GM21723 (cell line): ENCODE measurements at regions not wholly inside any gene's neighbourhood (a gene's known extent, or its start where the extent isn't known, plus 50 kb on each side); places are given as distances from the start of the nearest gene placed in this dataset.

Source experiments
- ATAC-seq: cut with Tn5 transposase; IDR thresholded peaks from one replicate; pipeline ENCODE4 v1.9.1; 2021; ENCODE audit warnings: mild to moderate bottlenecking, moderate library complexity; ENCODE audit not compliant: unreplicated experiment

DNA sequence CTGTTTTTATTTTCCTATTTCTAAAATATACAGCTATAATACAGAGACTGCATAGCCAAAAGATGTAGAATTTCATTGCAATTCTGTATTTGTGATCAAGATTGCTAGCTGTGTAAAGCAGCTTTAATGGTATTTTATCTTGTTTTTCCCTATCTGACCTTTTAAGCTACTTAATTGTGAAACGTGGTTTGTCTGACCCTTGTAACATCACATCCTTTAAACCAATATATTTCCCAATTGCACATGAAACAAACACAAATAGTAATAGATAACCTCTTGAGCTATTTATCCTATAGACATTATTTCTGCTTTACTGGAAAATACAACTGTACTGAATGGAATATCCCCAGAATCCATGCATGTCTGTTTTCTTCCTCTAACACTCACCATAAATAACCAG, 112.2 kb upstream of the PLPPR4 start:
- no peak for ATAC-seq

DNA sequence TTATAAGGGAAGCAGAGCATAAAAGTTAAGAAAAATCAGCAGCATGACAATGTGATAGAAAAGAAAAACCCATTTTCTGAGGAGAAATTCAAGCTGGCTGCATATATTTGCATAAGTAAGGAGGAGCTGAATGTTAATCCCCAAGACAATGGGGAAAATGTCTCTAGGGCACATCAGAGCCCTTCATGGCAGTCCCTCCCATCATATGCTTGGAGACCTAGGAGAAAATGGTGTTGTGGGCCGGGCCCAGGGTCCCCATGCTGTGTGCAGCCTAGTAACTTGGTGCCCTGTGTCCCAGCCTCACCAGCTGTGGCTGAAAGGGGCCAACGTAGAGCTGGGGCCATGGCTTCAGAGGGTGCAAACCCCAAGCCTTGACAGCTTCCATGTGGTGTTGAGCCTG, 100.6 kb upstream of the PLPPR4 start:
- no peak for ATAC-seq

DNA sequence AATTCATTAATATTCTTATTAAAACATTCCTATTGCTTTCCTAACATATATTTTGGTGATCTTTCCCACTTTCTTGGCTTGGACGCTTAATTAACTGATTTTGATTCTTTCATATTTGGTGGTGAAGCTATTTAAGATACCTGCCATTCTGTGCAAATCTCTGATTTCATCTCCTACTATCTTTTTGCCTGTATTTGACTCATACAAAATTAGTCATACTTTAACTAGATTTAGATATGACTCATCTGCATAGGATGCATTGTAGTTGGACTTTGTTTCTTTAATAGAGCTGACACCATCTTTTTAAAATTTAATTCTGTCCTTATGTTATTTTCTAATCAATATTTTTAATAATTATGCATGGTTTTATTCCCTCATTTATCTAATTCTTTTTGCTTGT, 93.8 kb upstream of the PLPPR4 start:
- ATAC-seq, result no peak

DNA sequence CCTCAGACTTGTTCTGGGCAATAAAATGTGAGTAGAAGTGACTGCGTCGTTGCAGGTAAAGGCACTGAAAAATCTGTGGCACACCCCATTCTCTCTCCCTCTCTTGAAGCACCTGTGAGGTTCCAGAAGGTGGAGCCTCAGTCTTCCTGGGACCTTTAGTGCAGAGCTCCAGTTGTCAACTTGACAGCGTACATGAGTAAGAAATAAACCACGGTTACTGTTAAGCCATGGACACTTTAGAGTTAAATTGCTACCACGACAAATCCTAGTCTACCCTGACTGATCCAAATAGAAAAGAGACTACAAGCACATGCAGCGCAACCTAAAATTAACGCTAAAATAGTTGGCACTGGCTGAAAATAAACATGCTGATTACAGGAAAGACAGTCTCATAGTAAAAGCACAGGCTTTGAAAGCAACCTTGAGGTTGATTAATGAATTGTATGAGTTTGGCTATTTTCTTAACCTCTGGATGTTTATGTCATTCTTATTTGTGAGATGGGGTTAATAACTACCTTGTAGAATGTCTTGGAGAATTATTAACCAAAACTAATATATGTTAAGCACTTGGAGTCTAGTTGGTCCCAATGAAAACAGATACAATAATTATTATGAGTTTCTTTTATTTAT, 93.0 kb upstream of the PLPPR4 start:
- ATAC-seq, result no peak

DNA sequence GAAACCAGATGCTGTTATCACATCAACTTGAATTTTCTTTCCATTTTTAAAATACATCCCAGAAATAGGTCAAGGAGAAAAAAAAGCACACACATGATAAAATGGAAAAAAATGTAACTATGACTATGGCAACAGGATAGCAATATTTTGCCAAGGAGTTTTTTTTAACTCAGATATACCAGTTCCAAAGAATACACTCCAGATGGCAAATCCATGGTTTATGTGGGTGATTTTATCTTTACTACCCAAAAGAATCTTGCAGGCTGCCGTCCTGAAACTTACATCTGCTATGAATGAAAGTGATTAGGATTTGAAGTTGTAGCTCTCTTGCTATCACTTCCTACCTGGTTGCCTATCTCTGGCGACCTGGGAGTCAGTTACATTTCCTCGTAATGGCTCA, 91.0 kb upstream of the PLPPR4 start:
- ATAC-seq, result no peak

DNA sequence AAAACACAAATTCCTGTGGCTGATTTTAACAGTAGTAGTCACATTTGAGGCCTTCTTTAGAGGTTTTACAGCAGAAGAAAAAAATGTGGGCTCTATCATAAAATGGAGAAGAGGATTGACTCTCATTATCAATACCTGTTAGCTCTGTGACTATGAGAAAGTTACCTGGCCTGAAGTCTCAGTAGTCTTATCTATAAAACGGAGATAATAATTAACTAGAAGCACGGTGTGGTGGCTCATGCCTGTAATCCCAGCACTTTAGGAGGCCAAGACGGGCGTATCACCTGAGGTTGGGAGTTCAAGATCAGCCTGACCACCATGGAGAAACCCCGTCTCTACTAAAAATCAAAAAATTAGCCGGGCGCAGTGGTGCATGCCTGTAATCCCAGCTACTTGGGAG, 90.4 kb upstream of the PLPPR4 start:
- no peak for ATAC-seq

DNA sequence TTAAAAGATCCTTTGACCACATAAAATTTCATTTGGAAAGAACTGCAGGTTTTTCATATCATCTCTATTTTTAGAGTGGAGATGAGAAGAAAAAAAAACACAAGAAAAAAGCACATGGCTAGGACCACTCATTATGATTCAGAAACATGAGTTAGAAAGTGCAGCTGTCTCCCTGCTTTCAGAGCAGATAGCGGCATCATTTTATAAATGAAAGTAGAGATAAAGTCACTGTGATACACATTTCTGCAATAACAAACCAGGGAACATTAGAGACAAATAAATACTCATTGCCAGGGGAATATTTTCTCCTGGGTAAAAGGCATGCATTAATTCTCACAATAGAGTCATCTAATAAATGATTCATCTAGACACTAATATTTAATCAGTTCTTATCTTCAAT, 87.5 kb upstream of the PLPPR4 start:
- ATAC-seq, result no peak

DNA sequence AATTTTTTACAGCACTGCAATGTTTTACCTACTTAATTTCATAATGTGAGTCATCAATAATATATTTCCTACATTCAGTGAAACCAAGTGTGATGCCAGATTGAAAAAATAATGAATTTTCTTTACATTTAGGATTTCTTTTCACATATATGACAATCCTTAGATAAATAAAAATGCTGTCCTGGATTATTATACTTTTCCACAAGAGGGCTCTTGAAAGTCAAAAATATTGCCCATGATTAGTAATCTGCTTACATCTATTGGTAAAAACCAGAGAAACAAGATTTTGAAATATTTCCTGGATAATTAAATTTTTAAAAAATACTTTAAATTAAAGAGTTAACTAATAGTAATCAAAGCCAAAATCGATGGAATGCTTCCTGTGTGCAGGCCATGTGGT, 86.8 kb upstream of the PLPPR4 start:
- no peak for ATAC-seq

DNA sequence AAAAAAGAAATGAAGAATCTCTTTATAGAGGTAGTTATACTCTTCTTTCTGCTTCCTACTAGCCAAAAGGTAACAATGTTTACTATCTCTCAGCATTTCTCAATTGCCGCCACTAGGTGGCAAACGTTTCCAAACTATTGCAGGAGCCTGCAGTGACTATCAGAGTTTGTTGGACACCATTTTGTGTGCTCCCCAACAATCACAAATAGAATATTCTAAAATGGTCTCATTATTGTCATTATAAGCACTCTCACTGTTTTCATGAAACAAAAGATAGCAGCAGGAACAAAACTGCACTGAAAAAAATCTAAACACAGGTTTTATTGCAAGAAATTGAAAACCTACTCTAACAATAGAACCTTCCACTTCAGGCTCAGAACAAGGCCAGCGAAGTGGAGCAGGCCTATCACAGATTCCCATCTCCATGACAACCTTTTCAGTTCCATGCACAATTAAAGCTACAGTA, 83.9 kb upstream of the PLPPR4 start:
- peak; percentile 99 for ATAC-seq

DNA sequence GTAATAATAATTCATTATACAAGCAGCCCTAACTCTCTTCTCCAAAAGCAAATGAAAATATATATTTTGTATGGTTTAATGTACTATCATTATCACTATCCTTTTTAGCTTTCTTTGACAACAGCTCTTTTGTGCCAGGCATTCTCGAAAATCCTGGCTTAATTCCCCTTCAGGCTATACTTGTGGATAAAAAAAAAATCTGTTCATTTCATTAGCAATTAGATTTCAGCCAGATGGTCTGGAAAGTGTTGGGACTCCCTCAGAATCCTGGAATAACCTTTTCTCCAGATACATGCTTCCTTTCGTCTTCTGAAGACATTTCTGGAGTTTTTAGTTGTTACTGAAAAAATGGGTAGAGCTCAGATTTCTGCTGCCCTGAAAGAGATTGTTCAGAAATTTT, 83.4 kb upstream of the PLPPR4 start:
- ATAC-seq, result no peak

DNA sequence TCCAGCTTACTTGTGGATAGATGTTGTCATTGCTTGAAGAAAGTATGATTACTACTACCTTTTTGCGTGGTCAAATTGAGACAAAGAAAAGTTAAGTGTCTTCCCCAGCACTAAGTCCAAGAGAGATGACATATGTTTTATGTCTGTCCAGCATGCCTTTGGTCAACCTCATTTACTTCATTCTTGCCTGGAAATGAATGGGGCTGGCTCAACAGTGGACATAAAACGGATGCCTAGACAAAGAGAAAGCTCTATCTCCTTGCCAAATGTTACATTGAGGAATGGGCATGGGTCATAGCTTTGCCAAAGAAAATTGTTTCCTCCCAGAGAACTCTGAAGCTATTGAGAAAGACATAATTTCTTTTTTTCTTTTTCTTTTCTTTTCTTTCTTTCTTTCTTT, 82.4 kb upstream of the PLPPR4 start:
- ATAC-seq, result no peak

DNA sequence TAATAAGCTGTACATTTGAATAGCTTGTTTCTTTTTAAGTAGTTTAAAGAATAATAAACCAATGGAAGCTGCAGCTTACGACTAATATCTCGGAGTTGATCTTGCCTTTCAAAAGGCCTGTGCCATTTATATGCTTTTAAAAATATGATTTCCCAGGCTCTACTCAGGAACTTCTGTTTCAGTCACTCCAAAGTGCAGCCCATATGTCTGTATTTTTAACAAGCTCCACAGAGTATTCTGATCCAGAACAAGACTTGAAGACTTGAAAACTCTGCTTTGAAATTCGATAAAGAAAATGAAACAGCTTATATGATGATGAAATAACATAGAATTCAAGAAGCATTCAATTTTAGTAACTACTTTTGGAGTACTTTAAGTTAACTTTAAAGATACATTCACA, 79.1 kb upstream of the PLPPR4 start:
- no peak for ATAC-seq

DNA sequence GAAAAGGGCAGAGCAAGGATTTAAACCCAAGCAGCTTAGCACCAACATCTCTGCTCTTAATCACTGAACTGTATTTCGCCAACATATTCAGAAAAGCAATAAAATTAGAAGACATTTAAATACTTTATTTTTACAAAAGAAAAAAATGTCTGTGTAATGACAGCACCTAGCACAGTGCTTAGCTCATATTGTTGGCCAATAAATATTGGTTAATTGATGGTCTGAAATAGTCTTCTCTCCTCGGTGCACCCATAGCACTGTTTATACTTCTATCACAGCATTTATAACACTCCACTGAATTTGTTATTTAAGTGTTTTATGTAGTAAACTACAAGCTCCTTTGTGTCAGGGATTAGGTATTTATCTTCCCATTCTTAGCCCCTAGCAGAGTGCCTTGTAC, 70.9 kb upstream of the PLPPR4 start:
- ATAC-seq, result no peak

DNA sequence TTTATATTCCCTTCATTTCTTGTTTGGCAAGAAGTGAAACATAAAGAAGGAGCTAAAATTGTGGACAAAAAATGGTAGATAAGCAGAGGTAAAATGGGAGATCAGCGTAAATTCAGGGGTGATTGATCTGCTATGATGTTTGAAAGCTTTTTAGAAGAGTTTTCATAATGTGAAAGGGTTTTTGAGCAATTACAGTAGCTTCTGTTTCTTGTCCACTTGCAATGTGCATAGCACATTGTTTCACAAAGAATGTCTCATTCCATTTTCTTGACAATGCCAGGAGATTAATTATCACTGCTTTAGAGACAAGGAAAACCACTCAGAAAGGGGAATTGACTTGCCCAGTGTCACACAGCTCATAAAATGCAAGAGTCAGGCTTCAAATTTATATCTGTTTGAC, 65.9 kb upstream of the PLPPR4 start:
- ATAC-seq, result no peak

DNA sequence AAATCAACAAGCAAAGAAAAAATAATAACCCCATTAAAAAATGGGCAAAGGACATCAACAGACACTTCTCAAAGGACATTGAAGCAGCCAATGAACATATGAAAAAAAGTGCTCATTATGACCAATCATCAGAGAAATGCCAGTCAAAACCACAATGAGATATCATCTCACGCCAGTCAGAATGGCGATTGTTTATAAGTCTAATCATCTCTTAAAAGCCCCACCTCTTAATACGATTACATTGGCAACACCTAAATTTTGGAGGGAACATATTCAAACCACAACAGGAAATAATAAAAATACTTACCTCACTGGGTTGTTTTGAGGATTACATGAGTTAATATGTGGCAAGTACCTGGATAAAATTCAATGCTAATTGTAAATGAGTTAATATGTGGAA, 57.1 kb upstream of the PLPPR4 start:
- ATAC-seq, result no peak
